ENCODE measurements at regions not wholly inside any gene's neighbourhood (a gene's known extent, or its start where the extent isn't known, plus 50 kb on each side); places are given as distances from the start of the nearest gene placed in this dataset.

DNA sequence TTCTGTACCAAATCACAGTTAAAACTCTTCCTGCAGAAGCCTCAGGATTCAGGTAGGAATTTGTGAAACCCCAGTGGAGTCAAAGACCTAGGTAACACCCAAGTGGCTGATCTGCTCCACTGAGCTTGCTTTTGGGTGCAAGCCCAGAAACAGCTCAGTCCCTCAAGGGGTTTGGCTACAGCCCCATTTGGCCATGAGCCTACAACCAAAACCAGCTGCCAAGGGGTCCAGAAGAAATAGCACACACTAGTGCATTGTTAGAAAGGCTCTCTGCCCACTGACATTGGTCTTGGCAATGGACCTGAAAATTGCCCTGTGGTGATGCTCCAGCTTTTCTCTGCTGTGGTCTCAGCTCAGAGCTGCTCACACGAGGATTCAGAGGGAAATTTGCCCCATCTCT lies 577.4 kb upstream of the INTU start:
- CTCF ChIA-PET, result no interaction called here
- no peak for DNase-seq (ENCODE audit: low spot score)
- TF ChIP-seq, protein P1, sequence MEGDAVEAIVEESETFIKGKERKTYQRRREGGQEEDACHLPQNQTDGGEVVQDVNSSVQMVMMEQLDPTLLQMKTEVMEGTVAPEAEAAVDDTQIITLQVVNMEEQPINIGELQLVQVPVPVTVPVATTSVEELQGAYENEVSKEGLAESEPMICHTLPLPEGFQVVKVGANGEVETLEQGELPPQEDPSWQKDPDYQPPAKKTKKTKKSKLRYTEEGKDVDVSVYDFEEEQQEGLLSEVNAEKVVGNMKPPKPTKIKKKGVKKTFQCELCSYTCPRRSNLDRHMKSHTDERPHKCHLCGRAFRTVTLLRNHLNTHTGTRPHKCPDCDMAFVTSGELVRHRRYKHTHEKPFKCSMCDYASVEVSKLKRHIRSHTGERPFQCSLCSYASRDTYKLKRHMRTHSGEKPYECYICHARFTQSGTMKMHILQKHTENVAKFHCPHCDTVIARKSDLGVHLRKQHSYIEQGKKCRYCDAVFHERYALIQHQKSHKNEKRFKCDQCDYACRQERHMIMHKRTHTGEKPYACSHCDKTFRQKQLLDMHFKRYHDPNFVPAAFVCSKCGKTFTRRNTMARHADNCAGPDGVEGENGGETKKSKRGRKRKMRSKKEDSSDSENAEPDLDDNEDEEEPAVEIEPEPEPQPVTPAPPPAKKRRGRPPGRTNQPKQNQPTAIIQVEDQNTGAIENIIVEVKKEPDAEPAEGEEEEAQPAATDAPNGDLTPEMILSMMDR (conservative IDR thresholded peaks at IDR 0.05; ENCODE audit: low read depth), result no peak
- no peak overlapping the region for H3K27ac ChIP-seq
- POLR2A ChIA-PET (ENCODE audit: low non-redundant PET), result no interaction called here

- no peak for DNase-seq (ENCODE audit: low spot score)
- TF ChIP-seq, protein P1 (conservative IDR thresholded peaks at IDR 0.05; ENCODE audit: low read depth), result no peak
- POLR2A ChIA-PET (ENCODE audit: low non-redundant PET), result no interaction called here
- CTCF ChIA-PET, result no interaction called here
- H3K27ac ChIP-seq, result no peak overlapping the region
Measured at GRCh38 chr4:127069675-127070074, 563.1 kb upstream of the INTU start.

DNA sequence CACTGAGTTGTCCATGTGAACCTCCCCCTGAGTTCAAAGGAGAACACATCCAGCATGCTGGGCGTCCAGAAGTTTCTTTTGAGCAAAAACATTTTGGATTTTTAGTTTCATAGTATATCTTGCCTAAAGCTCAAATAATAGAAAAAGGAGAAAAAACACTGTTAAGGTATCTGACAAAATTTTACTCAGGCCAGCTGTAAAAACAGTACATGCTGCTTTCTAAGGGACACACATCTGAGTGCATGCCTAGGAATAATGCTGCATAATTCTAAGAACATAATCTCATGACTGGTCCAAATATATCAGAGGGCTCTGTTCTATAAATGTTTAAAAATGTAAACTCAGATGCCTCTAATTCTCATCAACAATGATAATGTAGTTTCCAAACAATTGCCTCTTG lies 561.3 kb upstream of the INTU start:
- ChIA-PET POLR2A (ENCODE audit: low non-redundant PET) (no interaction called here), CTCF (interaction anchor here (0.6 kb wide), 1 partner anchor 490 kb away, joined by 4 read pairs; no protein-coding TSS in a partner anchor)
- DNase-seq (ENCODE audit: low spot score), result no peak
- no peak overlapping the region for H3K27ac ChIP-seq
- TF ChIP-seq, protein P1 (conservative IDR thresholded peaks at IDR 0.05; ENCODE audit: low read depth), result no peak

GRCh38 chr4:127080141-127080540 lies 552.6 kb upstream of the INTU start:
- DNase-seq (ENCODE audit: low spot score), result no peak
- ChIA-PET CTCF (interaction anchor here (0.6 kb wide), 1 partner anchor 1283 kb away, joined by 4 read pairs; no protein-coding TSS in a partner anchor), POLR2A (ENCODE audit: low non-redundant PET) (no interaction called here)
- TF ChIP-seq, protein P1 (conservative IDR thresholded peaks at IDR 0.05; ENCODE audit: low read depth), result no peak
- H3K27ac ChIP-seq, result no peak overlapping the region

GRCh38 chr4:127081041-127081440 lies 551.7 kb upstream of the INTU start:
- ChIA-PET CTCF (no interaction called here), POLR2A (ENCODE audit: low non-redundant PET) (no interaction called here)
- TF ChIP-seq, protein P1 (conservative IDR thresholded peaks at IDR 0.05; ENCODE audit: low read depth), result no peak
- no peak for DNase-seq (ENCODE audit: low spot score)
- H3K27ac ChIP-seq, result no peak overlapping the region

DNA sequence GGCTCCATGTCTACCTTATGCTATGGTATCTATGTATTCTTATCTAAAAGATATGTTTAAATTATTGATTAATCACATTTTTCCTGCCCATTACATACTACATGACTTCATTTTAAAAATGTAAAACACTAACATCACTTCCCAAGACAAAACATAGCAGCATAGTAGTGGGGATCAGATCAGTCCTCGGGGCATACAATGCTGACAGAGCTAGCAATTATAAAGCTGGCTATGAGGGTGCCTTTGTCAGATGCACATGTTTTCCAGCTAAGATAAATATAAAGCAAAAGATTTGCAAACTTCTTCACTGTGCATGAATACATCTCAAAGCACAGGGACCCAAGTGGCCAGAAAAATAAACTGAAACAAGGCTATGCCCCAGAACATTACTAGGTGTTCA lies 549.8 kb upstream of the INTU start:
- DNase-seq (ENCODE audit: low spot score), result no peak
- ChIA-PET POLR2A (ENCODE audit: low non-redundant PET) (no interaction called here), CTCF (interaction anchor here (0.6 kb wide), 1 partner anchor 490 kb away, joined by 3 read pairs; no protein-coding TSS in a partner anchor)
- H3K27ac ChIP-seq, result no peak overlapping the region
- TF ChIP-seq, protein P1 (conservative IDR thresholded peaks at IDR 0.05; ENCODE audit: low read depth), result no peak

DNA sequence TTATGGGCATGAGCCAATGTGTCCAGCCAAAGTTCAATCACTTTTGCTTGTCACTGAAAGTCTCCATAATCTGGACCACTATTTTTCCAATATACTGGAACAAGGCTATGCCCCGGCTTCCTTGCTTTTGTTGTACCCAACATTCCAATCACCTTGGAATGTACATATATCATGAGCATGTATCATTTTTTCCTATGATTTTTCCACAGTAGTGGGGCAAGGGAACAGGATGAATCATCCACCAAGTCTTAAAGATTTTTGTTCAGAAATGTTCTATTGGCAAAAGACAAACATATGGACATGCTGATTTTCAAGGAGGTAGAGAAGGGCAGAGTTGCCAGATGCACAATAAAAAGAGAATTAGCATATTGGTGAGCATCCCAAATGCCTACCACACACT lies 548.1 kb upstream of the INTU start:
- CTCF ChIA-PET, result no interaction called here
- DNase-seq (ENCODE audit: low spot score), result no peak
- TF ChIP-seq, protein P1 (conservative IDR thresholded peaks at IDR 0.05; ENCODE audit: low read depth), result no peak
- H3K27ac ChIP-seq, result no peak overlapping the region
- POLR2A ChIA-PET (ENCODE audit: low non-redundant PET), result no interaction called here

All from RWPE1 (cell line).